ENCODE measurements at regions not wholly inside any gene's neighbourhood (a gene's known extent, or its start where the extent isn't known, plus 50 kb on each side); places are given as distances from the start of the nearest gene placed in this dataset.

DNA sequence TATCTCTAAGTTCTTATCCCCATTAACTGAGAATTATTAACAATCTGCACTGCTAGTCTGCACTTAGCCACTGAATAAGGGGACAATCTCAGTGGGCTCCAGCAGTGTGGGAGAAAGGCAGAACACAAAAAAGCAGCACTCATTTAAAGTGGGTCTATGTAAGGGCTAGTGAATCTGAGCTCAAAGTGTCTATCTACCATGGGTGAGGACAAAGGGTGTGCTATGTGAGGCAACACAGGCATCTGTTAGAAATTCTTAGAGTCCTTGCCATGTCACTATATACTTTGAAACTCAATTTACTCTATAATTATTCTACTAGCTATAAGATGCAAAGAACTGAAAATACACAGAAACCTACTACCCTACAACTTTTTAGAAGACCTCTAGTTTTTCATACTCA lies 135.8 kb upstream of the TMEM168 start:
- TF ChIP-seq, protein P1, sequence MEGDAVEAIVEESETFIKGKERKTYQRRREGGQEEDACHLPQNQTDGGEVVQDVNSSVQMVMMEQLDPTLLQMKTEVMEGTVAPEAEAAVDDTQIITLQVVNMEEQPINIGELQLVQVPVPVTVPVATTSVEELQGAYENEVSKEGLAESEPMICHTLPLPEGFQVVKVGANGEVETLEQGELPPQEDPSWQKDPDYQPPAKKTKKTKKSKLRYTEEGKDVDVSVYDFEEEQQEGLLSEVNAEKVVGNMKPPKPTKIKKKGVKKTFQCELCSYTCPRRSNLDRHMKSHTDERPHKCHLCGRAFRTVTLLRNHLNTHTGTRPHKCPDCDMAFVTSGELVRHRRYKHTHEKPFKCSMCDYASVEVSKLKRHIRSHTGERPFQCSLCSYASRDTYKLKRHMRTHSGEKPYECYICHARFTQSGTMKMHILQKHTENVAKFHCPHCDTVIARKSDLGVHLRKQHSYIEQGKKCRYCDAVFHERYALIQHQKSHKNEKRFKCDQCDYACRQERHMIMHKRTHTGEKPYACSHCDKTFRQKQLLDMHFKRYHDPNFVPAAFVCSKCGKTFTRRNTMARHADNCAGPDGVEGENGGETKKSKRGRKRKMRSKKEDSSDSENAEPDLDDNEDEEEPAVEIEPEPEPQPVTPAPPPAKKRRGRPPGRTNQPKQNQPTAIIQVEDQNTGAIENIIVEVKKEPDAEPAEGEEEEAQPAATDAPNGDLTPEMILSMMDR (IDR thresholded peaks at IDR 0.05): no peak
- no peak for TF ChIP-seq POLR2A (IDR thresholded peaks at IDR 0.05)

Data from uterus (tissue), 2 donors.